ENCODE measurements at regions not wholly inside any gene's neighbourhood (a gene's known extent, or its start where the extent isn't known, plus 50 kb on each side); places are given as distances from the start of the nearest gene placed in this dataset.

DNA sequence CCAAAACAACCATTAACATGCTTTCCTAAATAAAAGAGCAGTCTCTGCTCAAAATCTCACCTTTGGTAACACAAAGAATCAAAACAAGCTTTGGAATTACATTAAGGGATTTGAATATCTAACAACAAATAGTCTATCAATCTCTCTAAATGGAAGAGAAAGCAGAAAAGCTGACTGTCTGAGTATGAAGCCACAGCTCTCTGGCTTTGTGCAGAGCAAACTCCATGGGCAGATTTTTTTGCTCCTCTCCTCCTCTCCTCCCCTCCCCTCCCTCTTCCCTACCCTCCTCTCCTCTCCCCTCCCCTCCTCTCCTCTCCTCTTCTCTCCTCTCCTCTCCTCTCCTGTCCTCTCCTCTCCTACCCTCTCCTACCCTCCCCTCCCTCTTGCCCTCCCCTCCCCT is 329.5 kb upstream of the ETAA1 start:
- in situ Hi-C loops (cut with MboI; ENCODE audit: low pct_unique_long_range_greater_than_20kb in 2 of 9, low sequenced_read_pairs in 9 of 9, unreplicated experiment in 9 of 9): no loop called here
- no peak overlapping the region for H3K27ac ChIP-seq
- peak in 3 of 8 experiments; percentile 17 to 28 (median 26) for ATAC-seq (replicated peaks in 6 of 8)
- peaks cover 0 to 10% of the 10 kb centered on the region in 2 donors for H3K4me1 ChIP-seq (replicated peaks in 1 of 2)
- H3K4me3 ChIP-seq: no peak overlapping the region

DNA sequence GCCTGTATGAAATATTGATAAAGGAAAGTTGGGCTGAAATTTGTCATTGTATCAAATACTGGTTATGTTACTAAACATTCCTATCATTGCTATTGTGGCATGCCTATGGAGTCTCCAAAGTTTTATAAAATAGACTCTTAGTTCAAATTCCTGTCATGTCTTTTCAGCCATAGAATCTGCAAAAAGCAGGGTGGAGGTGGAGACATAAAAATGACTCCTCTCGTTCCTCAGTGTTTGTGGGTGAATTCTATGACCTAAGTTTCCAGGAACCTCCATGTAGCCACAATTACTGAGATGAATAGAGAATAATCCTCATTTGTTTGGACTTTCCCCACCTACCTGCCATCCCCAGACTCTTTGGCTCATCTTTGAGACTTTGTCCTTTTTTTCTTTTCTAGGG is 326.3 kb upstream of the ETAA1 start:
- no peak for ATAC-seq (replicated peaks in 6 of 8)
- peaks cover 6 to 13% of the 10 kb centered on the region in 2 donors for H3K4me1 ChIP-seq (replicated peaks in 1 of 2)
- no peak overlapping the region for H3K4me3 ChIP-seq
- 0 to 100% (median 40%) methylated on average over 1 of the region's 1 CpG; no CpG with 5 or more reads in 4 of the 10 experiments for WGBS, 10 experiments
- H3K27ac ChIP-seq: no peak overlapping the region
- in situ Hi-C loops (cut with MboI; ENCODE audit: low pct_unique_long_range_greater_than_20kb in 2 of 9, low sequenced_read_pairs in 9 of 9, unreplicated experiment in 9 of 9): no loop called here

DNA sequence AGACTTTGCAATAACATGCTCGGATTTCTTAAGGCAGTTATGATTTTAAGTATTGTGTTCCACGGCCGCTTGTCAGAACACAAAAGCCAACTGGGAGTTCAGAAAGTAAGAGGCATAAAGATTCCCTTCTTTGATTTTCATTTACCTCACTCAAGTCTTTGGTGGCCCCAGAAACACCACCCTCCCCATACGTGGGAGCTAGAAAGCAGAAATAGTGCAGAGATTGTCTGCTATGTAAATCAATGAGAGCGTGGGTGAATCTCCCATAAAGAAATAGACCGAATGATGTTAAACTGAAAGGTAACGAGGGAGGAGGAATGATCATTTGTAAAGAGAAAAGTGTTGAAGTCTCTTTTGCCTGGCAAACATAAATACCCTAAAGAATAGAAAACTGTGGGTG is 322.1 kb upstream of the ETAA1 start:
- no peak for ATAC-seq (replicated peaks in 6 of 8)
- Histone ChIP-seq H3K4me1 (replicated peaks in 1 of 2) (peaks cover 13 to 17% of the 10 kb centered on the region in 2 donors), H3K4me3 (no peak overlapping the region), H3K27ac (no peak overlapping the region)
- WGBS, 10 experiments: 54 to 100% (median 71%) methylated on average over 1 to 7 of the region's 7 CpGs
- in situ Hi-C loops (cut with MboI; ENCODE audit: low pct_unique_long_range_greater_than_20kb in 2 of 9, low sequenced_read_pairs in 9 of 9, unreplicated experiment in 9 of 9): no loop called here

DNA sequence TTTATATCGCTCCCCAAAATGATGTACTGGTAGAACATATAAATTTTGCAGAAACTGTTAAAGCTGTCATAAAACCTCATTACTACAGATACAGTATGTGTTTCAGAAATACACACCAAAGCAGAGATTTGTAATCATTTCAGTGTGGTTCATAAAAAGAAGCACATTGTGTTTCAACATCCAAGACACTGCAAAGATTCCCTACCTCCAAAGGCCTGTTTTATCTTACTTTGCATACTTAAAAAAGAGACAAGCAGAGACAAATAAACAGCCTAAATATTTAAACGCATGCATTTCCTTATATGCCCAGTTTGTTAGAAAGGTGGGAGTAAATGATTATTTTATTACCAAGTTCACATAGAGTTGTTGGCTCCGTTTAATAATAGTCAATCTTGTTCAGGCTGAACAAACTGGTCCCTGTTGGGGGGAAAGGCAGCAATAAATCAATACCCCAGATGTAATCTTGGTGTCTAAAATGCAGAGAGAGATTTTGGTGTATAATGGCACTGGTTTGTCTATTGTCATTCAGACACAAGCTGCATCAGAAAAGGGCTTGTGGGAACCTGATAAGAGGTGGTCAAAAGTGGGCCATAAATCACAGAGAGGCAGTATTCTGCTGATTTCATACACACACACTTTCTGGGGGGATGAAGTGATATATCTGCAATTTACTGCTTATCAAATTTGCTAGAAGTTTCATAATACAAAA is 321.4 kb upstream of the ETAA1 start:
- in situ Hi-C loops (cut with MboI; ENCODE audit: low pct_unique_long_range_greater_than_20kb in 2 of 9, low sequenced_read_pairs in 9 of 9, unreplicated experiment in 9 of 9): no loop called here
- Histone ChIP-seq H3K27ac (no peak overlapping the region), H3K4me1 (replicated peaks in 1 of 2) (peaks cover 13 to 17% of the 10 kb centered on the region in 2 donors), H3K4me3 (no peak overlapping the region)
- peak in 3 of 8 experiments; percentile 15 to 33 (median 24) for ATAC-seq (replicated peaks in 6 of 8)
- 26 to 100% (median 58%) methylated on average over 1 to 3 of the region's 3 CpGs for WGBS, 10 experiments

- Histone ChIP-seq H3K27ac (no peak overlapping the region), H3K4me1 (replicated peaks in 1 of 2) (peaks cover 13 to 17% of the 10 kb centered on the region in 2 donors), H3K4me3 (no peak overlapping the region)
- in situ Hi-C loops (cut with MboI; ENCODE audit: low pct_unique_long_range_greater_than_20kb in 2 of 9, low sequenced_read_pairs in 9 of 9, unreplicated experiment in 9 of 9): no loop called here
- WGBS, 10 experiments: 20 to 89% (median 71%) methylated on average over 1 of the region's 1 CpG; no CpG with 5 or more reads in 5 of the 10 experiments
- ATAC-seq (replicated peaks in 6 of 8): no peak
Observed at GRCh38 chr2:67076239-67076624, 320.9 kb upstream of the ETAA1 start.

DNA sequence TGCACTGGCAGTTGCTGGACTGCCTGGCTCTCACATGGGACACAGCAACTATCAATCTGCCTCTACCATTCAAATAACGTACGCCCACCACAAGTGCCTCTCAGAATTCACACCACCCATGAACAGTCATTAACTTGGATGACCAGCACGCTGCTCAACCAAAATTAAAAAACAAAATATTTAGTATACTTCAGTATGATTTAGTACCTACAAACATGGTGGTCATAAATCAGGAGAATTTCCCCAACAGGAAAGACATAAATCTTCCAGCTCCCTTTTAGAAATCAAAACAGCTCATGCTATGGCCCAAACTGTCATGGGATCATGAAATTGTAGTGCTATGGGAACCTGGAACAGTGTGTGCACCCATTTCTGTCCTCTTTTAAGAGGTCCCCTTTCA is 317.4 kb upstream of the ETAA1 start:
- Histone ChIP-seq H3K27ac (no peak overlapping the region), H3K4me1 (replicated peaks in 1 of 2) (peaks cover 13 to 17% of the 10 kb centered on the region in 2 donors), H3K4me3 (no peak overlapping the region)
- no peak for ATAC-seq (replicated peaks in 6 of 8)
- in situ Hi-C loops (cut with MboI; ENCODE audit: low pct_unique_long_range_greater_than_20kb in 2 of 9, low sequenced_read_pairs in 9 of 9, unreplicated experiment in 9 of 9): no loop called here
- WGBS, 10 experiments: 0 to 100% (median 84%) methylated on average over 1 to 3 of the region's 3 CpGs; no CpG with 5 or more reads in 3 of the 10 experiments

GRCh38 chr2:67082813-67083212 is 314.3 kb upstream of the ETAA1 start:
- H3K4me1 ChIP-seq (replicated peaks in 1 of 2): no peaks in the 10 kb centered on the region
- H3K4me3 ChIP-seq: no peak overlapping the region
- no peak overlapping the region for H3K27ac ChIP-seq
- in situ Hi-C loops (cut with MboI; ENCODE audit: low pct_unique_long_range_greater_than_20kb in 2 of 9, low sequenced_read_pairs in 9 of 9, unreplicated experiment in 9 of 9): no loop called here
- ATAC-seq (replicated peaks in 6 of 8): no peak

GRCh38 chr2:67083951-67084350 is 313.2 kb upstream of the ETAA1 start:
- in situ Hi-C loops (cut with MboI; ENCODE audit: low pct_unique_long_range_greater_than_20kb in 2 of 9, low sequenced_read_pairs in 9 of 9, unreplicated experiment in 9 of 9): no loop called here
- no peaks in the 10 kb centered on the region for H3K4me1 ChIP-seq (replicated peaks in 1 of 2)
- WGBS, 10 experiments: 0 to 86% (median 78%) methylated on average over 1 to 2 of the region's 2 CpGs; no CpG with 5 or more reads in 1 of the 10 experiments
- no peak overlapping the region for H3K4me3 ChIP-seq
- H3K27ac ChIP-seq: no peak overlapping the region
- peak in 3 of 8 experiments; percentile 91 to 94 (median 93) for ATAC-seq (replicated peaks in 6 of 8)

DNA sequence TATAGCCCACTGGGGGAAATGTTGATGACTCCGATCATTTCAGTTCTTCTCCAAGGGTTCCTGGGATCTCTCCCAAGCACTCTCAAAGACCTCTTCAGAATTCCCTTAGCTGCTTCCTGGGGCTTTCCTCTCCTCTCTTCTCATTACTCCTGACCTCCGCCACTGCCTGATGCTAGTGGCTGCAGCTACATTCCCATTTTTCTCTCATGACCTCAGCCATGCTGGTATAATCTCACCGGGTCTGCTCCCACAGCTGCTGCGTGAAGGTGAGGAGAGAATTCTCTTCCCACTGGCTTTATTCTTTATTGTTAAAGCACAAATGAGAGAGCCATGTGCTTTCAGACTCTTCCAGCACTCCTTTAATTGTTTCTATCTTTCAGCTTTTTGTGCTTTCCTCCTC is 312.0 kb upstream of the ETAA1 start:
- in situ Hi-C loops (cut with MboI; ENCODE audit: low pct_unique_long_range_greater_than_20kb in 2 of 9, low sequenced_read_pairs in 9 of 9, unreplicated experiment in 9 of 9): no loop called here
- no peak overlapping the region for H3K27ac ChIP-seq
- no peak overlapping the region for H3K4me3 ChIP-seq
- WGBS, 10 experiments: 31 to 100% (median 98%) methylated on average over 1 to 4 of the region's 4 CpGs; no CpG with 5 or more reads in 2 of the 10 experiments
- no peak for ATAC-seq (replicated peaks in 6 of 8)
- H3K4me1 ChIP-seq (replicated peaks in 1 of 2): no peaks in the 10 kb centered on the region

DNA sequence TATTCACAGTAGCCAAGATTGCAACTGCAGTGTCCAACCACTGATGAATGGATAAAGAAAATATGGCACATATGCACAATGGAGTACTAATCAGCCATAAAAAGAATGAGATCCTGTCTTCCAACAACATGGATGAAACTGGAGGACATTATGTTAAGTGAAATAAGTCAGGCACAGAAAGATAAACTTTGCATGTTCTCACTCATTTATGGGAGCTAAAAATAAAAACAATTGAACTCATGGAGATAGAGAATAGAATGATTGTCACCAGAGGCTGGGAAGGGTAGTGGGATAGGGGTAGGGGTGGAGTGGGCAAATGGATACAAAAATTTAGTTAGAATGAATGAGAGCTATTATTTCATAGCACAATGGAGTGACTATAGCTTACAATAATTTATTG is 305.5 kb upstream of the ETAA1 start:
- ATAC-seq (replicated peaks in 6 of 8): no peak
- Histone ChIP-seq H3K27ac (no peak overlapping the region), H3K4me1 (replicated peaks in 1 of 2) (peaks cover 3 to 14% of the 10 kb centered on the region in 2 donors), H3K4me3 (no peak overlapping the region)
- in situ Hi-C loops (cut with MboI; ENCODE audit: low pct_unique_long_range_greater_than_20kb in 2 of 9, low sequenced_read_pairs in 9 of 9, unreplicated experiment in 9 of 9): no loop called here

GRCh38 chr2:67095121-67095520 is 302.0 kb upstream of the ETAA1 start:
- 49 to 77% (median 58%) methylated on average over 2 to 7 of the region's 7 CpGs; no CpG with 5 or more reads in 1 of the 10 experiments for WGBS, 10 experiments
- Histone ChIP-seq H3K27ac (no peak overlapping the region), H3K4me3 (no peak overlapping the region), H3K4me1 (replicated peaks in 1 of 2) (peaks cover 3 to 14% of the 10 kb centered on the region in 2 donors)
- in situ Hi-C loops (cut with MboI; ENCODE audit: low pct_unique_long_range_greater_than_20kb in 2 of 9, low sequenced_read_pairs in 9 of 9, unreplicated experiment in 9 of 9): no loop called here
- ATAC-seq (replicated peaks in 6 of 8): no peak

DNA sequence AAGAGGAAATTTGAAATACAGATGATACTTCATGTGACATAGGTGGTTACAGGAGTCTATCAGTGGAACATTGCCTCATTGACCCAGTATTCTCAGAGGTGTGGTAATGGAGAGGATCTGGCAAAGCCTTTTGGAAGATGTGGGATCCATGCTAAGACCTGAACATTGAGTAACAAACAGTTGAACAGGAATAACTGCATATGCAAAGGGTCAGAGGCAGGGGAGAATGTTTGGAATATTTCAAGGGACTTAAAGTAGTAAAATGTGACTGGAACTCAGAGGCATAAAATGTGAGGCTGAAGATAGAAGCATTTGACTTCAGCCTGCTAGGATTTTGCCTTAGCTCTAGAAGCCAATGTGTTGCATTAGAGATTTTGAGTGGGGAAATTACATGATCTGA is 300.2 kb upstream of the ETAA1 start:
- peak in 2 of 8 experiments; percentile 39 to 40 for ATAC-seq (replicated peaks in 6 of 8)
- H3K4me1 ChIP-seq (replicated peaks in 1 of 2): peaks cover 3 to 14% of the 10 kb centered on the region in 2 donors
- in situ Hi-C loops (cut with MboI; ENCODE audit: low pct_unique_long_range_greater_than_20kb in 2 of 9, low sequenced_read_pairs in 9 of 9, unreplicated experiment in 9 of 9): no loop called here
- H3K27ac ChIP-seq: no peak overlapping the region
- H3K4me3 ChIP-seq: no peak overlapping the region

- in situ Hi-C loops (cut with MboI; ENCODE audit: low pct_unique_long_range_greater_than_20kb in 2 of 9, low sequenced_read_pairs in 9 of 9, unreplicated experiment in 9 of 9): no loop called here
- no peak for ATAC-seq (replicated peaks in 6 of 8)
- Histone ChIP-seq H3K27ac (no peak overlapping the region), H3K4me3 (no peak overlapping the region), H3K4me1 (replicated peaks in 1 of 2) (no peaks in the 10 kb centered on the region)
Observed at GRCh38 chr2:67103157-67103556, 294.0 kb upstream of the ETAA1 start.

DNA sequence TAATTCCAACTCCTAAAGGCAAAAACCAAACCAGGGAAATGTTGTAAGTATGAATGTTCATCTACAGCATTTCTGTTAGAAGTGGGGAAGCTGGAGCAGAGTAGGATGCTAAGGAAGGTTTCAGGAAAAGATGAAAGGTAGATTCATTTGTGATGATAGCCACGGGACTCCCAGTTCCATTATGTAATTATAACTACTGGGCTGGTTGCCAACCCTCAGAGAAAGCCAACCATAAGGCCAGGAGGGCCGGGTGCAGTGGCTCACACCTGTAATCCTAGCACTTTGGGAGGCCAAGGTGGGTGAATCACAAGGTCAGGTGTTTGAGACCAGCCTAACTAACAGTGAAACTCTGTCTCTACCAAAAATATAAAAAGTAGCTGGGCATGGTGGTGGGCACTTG is 288.9 kb upstream of the ETAA1 start:
- WGBS, 10 experiments: 0 to 90% (median 74%) methylated on average over 1 to 2 of the region's 2 CpGs; no CpG with 5 or more reads in 2 of the 10 experiments
- no peak for ATAC-seq (replicated peaks in 6 of 8)
- Histone ChIP-seq H3K27ac (no peak overlapping the region), H3K4me1 (replicated peaks in 1 of 2) (no peaks in the 10 kb centered on the region), H3K4me3 (no peak overlapping the region)
- in situ Hi-C loops (cut with MboI; ENCODE audit: low pct_unique_long_range_greater_than_20kb in 2 of 9, low sequenced_read_pairs in 9 of 9, unreplicated experiment in 9 of 9): no loop called here

Data from motor neuron (in vitro differentiated cells).